GM19099 (cell line): ENCODE measurements at regions not wholly inside any gene's neighbourhood (a gene's known extent, or its start where the extent isn't known, plus 50 kb on each side); places are given as distances from the start of the nearest gene placed in this dataset.

Experiments
- POLR2A ChIP-seq: IDR thresholded peaks from 3 replicates; pipeline ENCODE4 v1.6.1; 2011; ENCODE audit warnings: low read depth; ENCODE audit not compliant: insufficient read length; ENCODE audit errors: extremely low read depth

GRCh38 chr6:112764377-112764776 lies 417.2 kb downstream of the RFPL4B start:
- TF ChIP-seq POLR2A: no peak

GRCh38 chr6:112770308-112770707 lies 423.2 kb downstream of the RFPL4B start:
- TF ChIP-seq POLR2A: no peak

GRCh38 chr6:112773187-112773586 lies 426.1 kb downstream of the RFPL4B start:
- no peak for TF ChIP-seq POLR2A

- no peak for TF ChIP-seq POLR2A
Observed at GRCh38 chr6:112774319-112774718, 427.2 kb downstream of the RFPL4B start.

GRCh38 chr6:112780498-112781096 lies 433.5 kb downstream of the RFPL4B start:
- no peak for TF ChIP-seq POLR2A

GRCh38 chr6:112781241-112781640 lies 434.1 kb downstream of the RFPL4B start:
- TF ChIP-seq POLR2A: no peak

GRCh38 chr6:112785408-112785807 lies 438.3 kb downstream of the RFPL4B start:
- TF ChIP-seq POLR2A: no peak

- no peak for TF ChIP-seq POLR2A
Observed at GRCh38 chr6:112786801-112787200, 439.7 kb downstream of the RFPL4B start.

- TF ChIP-seq POLR2A: no peak
Observed at GRCh38 chr6:112787371-112787770, 440.2 kb downstream of the RFPL4B start.

GRCh38 chr6:112795316-112795715 lies 448.2 kb downstream of the RFPL4B start:
- TF ChIP-seq POLR2A: no peak

GRCh38 chr6:112796712-112797111 lies 449.6 kb downstream of the RFPL4B start:
- TF ChIP-seq POLR2A: no peak

GRCh38 chr6:112799889-112800288 lies 452.8 kb downstream of the RFPL4B start:
- TF ChIP-seq POLR2A: no peak

GRCh38 chr6:112800439-112800838 lies 453.3 kb downstream of the RFPL4B start:
- no peak for TF ChIP-seq POLR2A

- TF ChIP-seq POLR2A: no peak
Observed at GRCh38 chr6:112800916-112801315, 453.8 kb downstream of the RFPL4B start.

GRCh38 chr6:112801468-112802080 lies 454.4 kb downstream of the RFPL4B start:
- TF ChIP-seq POLR2A: no peak

- TF ChIP-seq POLR2A: no peak
Observed at GRCh38 chr6:112802144-112802543, 455.0 kb downstream of the RFPL4B start.
